ENCODE measurements at regions not wholly inside any gene's neighbourhood (a gene's known extent, or its start where the extent isn't known, plus 50 kb on each side); places are given as distances from the start of the nearest gene placed in this dataset.

DNA sequence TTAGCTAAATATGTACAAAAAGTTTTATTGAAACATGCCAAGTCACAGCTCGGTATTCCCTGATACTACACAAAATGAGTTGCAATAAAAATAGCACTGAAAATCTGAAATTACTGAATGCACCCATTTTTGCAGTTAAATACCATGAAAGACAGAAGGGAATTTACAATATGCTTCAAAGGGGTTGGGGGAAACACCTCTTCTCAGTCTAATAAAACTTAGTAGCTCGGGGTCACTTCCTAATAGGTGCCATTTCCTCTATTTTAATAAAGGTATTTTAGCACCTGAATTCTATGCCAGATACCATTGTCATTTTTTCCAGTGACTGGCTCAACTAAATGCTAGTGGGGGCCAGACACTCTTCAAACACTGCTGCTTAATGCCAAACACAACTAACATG is 204.1 kb upstream of the MEF2C start (continued):
- TF ChIP-seq, protein P1, sequence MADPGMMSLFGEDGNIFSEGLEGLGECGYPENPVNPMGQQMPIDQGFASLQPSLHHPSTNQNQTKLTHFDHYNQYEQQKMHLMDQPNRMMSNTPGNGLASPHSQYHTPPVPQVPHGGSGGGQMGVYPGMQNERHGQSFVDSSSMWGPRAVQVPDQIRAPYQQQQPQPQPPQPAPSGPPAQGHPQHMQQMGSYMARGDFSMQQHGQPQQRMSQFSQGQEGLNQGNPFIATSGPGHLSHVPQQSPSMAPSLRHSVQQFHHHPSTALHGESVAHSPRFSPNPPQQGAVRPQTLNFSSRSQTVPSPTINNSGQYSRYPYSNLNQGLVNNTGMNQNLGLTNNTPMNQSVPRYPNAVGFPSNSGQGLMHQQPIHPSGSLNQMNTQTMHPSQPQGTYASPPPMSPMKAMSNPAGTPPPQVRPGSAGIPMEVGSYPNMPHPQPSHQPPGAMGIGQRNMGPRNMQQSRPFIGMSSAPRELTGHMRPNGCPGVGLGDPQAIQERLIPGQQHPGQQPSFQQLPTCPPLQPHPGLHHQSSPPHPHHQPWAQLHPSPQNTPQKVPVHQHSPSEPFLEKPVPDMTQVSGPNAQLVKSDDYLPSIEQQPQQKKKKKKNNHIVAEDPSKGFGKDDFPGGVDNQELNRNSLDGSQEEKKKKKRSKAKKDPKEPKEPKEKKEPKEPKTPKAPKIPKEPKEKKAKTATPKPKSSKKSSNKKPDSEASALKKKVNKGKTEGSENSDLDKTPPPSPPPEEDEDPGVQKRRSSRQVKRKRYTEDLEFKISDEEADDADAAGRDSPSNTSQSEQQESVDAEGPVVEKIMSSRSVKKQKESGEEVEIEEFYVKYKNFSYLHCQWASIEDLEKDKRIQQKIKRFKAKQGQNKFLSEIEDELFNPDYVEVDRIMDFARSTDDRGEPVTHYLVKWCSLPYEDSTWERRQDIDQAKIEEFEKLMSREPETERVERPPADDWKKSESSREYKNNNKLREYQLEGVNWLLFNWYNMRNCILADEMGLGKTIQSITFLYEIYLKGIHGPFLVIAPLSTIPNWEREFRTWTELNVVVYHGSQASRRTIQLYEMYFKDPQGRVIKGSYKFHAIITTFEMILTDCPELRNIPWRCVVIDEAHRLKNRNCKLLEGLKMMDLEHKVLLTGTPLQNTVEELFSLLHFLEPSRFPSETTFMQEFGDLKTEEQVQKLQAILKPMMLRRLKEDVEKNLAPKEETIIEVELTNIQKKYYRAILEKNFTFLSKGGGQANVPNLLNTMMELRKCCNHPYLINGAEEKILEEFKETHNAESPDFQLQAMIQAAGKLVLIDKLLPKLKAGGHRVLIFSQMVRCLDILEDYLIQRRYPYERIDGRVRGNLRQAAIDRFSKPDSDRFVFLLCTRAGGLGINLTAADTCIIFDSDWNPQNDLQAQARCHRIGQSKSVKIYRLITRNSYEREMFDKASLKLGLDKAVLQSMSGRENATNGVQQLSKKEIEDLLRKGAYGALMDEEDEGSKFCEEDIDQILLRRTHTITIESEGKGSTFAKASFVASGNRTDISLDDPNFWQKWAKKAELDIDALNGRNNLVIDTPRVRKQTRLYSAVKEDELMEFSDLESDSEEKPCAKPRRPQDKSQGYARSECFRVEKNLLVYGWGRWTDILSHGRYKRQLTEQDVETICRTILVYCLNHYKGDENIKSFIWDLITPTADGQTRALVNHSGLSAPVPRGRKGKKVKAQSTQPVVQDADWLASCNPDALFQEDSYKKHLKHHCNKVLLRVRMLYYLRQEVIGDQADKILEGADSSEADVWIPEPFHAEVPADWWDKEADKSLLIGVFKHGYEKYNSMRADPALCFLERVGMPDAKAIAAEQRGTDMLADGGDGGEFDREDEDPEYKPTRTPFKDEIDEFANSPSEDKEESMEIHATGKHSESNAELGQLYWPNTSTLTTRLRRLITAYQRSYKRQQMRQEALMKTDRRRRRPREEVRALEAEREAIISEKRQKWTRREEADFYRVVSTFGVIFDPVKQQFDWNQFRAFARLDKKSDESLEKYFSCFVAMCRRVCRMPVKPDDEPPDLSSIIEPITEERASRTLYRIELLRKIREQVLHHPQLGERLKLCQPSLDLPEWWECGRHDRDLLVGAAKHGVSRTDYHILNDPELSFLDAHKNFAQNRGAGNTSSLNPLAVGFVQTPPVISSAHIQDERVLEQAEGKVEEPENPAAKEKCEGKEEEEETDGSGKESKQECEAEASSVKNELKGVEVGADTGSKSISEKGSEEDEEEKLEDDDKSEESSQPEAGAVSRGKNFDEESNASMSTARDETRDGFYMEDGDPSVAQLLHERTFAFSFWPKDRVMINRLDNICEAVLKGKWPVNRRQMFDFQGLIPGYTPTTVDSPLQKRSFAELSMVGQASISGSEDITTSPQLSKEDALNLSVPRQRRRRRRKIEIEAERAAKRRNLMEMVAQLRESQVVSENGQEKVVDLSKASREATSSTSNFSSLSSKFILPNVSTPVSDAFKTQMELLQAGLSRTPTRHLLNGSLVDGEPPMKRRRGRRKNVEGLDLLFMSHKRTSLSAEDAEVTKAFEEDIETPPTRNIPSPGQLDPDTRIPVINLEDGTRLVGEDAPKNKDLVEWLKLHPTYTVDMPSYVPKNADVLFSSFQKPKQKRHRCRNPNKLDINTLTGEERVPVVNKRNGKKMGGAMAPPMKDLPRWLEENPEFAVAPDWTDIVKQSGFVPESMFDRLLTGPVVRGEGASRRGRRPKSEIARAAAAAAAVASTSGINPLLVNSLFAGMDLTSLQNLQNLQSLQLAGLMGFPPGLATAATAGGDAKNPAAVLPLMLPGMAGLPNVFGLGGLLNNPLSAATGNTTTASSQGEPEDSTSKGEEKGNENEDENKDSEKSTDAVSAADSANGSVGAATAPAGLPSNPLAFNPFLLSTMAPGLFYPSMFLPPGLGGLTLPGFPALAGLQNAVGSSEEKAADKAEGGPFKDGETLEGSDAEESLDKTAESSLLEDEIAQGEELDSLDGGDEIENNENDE (IDR thresholded peaks at IDR 0.05; ENCODE audit: insufficient replicate concordance, low read length): no peak
- TF ChIP-seq, protein P2, sequence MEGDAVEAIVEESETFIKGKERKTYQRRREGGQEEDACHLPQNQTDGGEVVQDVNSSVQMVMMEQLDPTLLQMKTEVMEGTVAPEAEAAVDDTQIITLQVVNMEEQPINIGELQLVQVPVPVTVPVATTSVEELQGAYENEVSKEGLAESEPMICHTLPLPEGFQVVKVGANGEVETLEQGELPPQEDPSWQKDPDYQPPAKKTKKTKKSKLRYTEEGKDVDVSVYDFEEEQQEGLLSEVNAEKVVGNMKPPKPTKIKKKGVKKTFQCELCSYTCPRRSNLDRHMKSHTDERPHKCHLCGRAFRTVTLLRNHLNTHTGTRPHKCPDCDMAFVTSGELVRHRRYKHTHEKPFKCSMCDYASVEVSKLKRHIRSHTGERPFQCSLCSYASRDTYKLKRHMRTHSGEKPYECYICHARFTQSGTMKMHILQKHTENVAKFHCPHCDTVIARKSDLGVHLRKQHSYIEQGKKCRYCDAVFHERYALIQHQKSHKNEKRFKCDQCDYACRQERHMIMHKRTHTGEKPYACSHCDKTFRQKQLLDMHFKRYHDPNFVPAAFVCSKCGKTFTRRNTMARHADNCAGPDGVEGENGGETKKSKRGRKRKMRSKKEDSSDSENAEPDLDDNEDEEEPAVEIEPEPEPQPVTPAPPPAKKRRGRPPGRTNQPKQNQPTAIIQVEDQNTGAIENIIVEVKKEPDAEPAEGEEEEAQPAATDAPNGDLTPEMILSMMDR (IDR thresholded peaks at IDR 0.05; ENCODE audit: control extremely low read depth in 1 of 3, insufficient read depth in 1 of 3, low read depth in 1 of 3, low read length in 3 of 3): no peak
- TF ChIP-seq SRF (IDR thresholded peaks at IDR 0.05; ENCODE audit: low read depth, low read length): no peak
